SK-N-SH (cell line): ENCODE measurements at regions not wholly inside any gene's neighbourhood (a gene's known extent, or its start where the extent isn't known, plus 50 kb on each side); places are given as distances from the start of the nearest gene placed in this dataset.

Experiments used
- CTCF ChIA-PET: fragments of 300-600, 350-600 bp; formaldehyde crosslinking; extraction: SDS; loops from one replicate; lab custom pipeline; 2021; lab: Yijun Ruan, JAX
- POLR2A ChIA-PET: fragments of 350-600 bp; sonication (Branson Sonifier 250); formaldehyde crosslinking; extraction: SDS; loops from one replicate; lab custom pipeline; 2020; ENCODE audit warnings: antibody characterized with exemption, inconsistent platforms; lab: Yijun Ruan, JAX
- DNase-seq: peaks from one replicate; pipeline ENCODE4 v3.0.0; 2012
- H2AFZ ChIP-seq: fragments of 200-600 bp; sonication (generic); 2 replicates; pipeline ENCODE4 v1.8.1; 2016; ENCODE audit warnings: antibody characterized with exemption, mild to moderate bottlenecking, low read depth
- H3F3A ChIP-seq: fragments of 200-600 bp; sonication (generic); replicated peaks from 2 replicates; pipeline ENCODE3; 2016; ENCODE audit warnings: antibody characterized with exemption, mild to moderate bottlenecking; ENCODE audit not compliant: insufficient read depth
- H3K27ac ChIP-seq, 2 experiments: fragments of 200-500 bp in 1 of 2; fragments of 200-600 bp in 1 of 2; sonication (Bioruptor generic) in 1 of 2; sonication (generic), shearing (Covaris generic) in 1 of 2; 2 replicates each; pipeline versions ENCODE4 v1.5.1 to v1.6.1; 2014 to 2016; ENCODE audit warnings: low read depth in 2 of 2, inconsistent platforms in 1 of 2, low read length in 1 of 2, mild to moderate bottlenecking in 1 of 2, mixed read lengths in 1 of 2
- H3K27me3 ChIP-seq: fragments of 200-600 bp; sonication (generic), shearing (Covaris generic); 2 replicates; pipeline ENCODE4 v1.6.1; 2016; ENCODE audit warnings: mixed run types; ENCODE audit not compliant: insufficient read depth
- H3K36me3 ChIP-seq, 2 experiments: fragments of 200-500 bp in 1 of 2; fragments of 200-600 bp in 1 of 2; sonication (Bioruptor generic) in 1 of 2; sonication (generic) in 1 of 2; replicated peaks in 1 of 2; 2 replicates each; pipeline versions ENCODE3 to v1.5.1; 2014 to 2016; ENCODE audit warnings: low read length in 1 of 2, mild to moderate bottlenecking in 1 of 2; ENCODE audit not compliant: insufficient read depth in 2 of 2, control insufficient read depth in 1 of 2
- H3K4me1 ChIP-seq, 2 experiments: fragments of 200-500 bp in 1 of 2; fragments of 200-600 bp in 1 of 2; sonication (Bioruptor generic) in 1 of 2; sonication (generic), shearing (Covaris generic) in 1 of 2; 2 replicates each; pipeline versions ENCODE4 v1.5.1 to v1.6.1; 2014 to 2016; ENCODE audit warnings: low read depth in 1 of 2, low read length in 1 of 2, mixed run types in 1 of 2; ENCODE audit not compliant: insufficient read depth in 2 of 2, control insufficient read depth in 1 of 2
- H3K4me2 ChIP-seq: fragments of 200-600 bp; sonication (generic), shearing (Covaris generic); 2 replicates; pipeline ENCODE4 v1.6.1; 2017; ENCODE audit warnings: mixed run types
- H3K4me3 ChIP-seq, 2 experiments: fragments of 200-500 bp in 1 of 2; fragments of 200-600 bp in 1 of 2; sonication (Bioruptor generic) in 1 of 2; sonication (generic), shearing (Covaris generic) in 1 of 2; 2 replicates each; pipeline versions ENCODE4 v1.5.1 to v1.8.1; 2014 to 2016; ENCODE audit warnings: low read depth in 2 of 2, inconsistent platforms in 1 of 2, low read length in 1 of 2, mild to moderate bottlenecking in 1 of 2, mixed read lengths in 1 of 2, moderate library complexity in 1 of 2
- H3K79me2 ChIP-seq: fragments of 200-600 bp; sonication (generic); 2 replicates; pipeline ENCODE4 v1.8.1; 2017; ENCODE audit warnings: mild to moderate bottlenecking; ENCODE audit not compliant: insufficient read depth
- H3K9ac ChIP-seq: fragments of 200-600 bp; sonication (generic); 2 replicates; pipeline ENCODE4 v1.6.1; 2017; ENCODE audit warnings: mixed run types
- H3K9me2 ChIP-seq: fragments of 200-600 bp; sonication (generic); 2 replicates; pipeline ENCODE4 v1.6.1; 2017; ENCODE audit warnings: mixed run types
- H3K9me3 ChIP-seq: fragments of 200-600 bp; sonication (generic); 2 replicates; pipeline ENCODE4 v1.6.1; 2017; ENCODE audit warnings: mixed run types, mild to moderate bottlenecking, moderate library complexity
- H4K20me1 ChIP-seq: fragments of 200-600 bp; sonication (generic); 2 replicates; pipeline ENCODE4 v1.6.1; 2017; ENCODE audit warnings: mild to moderate bottlenecking, mixed run types; ENCODE audit not compliant: insufficient read depth
- ELF1 ChIP-seq: IDR thresholded peaks from 2 replicates; pipeline ENCODE4 v1.4.0; 2012
- EP300 ChIP-seq, 2 experiments: IDR thresholded peaks; 2 replicates each; pipeline versions ENCODE4 v1.4.0 to v1.6.1; 2012; ENCODE audit warnings: borderline replicate concordance in 1 of 2, low read depth in 1 of 2, low read length in 1 of 2
- EZH2phosphoT487 ChIP-seq: fragments of 200-600 bp; sonication (generic); IDR thresholded peaks from 2 replicates; pipeline ENCODE4 v1.6.1; 2017; ENCODE audit warnings: low read depth, mixed run types, mild to moderate bottlenecking, antibody characterized with exemption, moderate library complexity, borderline replicate concordance
- FOXJ3 ChIP-seq: sonication (generic); formaldehyde crosslinking; IDR thresholded peaks from 2 replicates; pipeline ENCODE4 v1.5.1; 2020; ENCODE audit warnings: mild to moderate bottlenecking, missing genetic modification reagents
- MEF2A ChIP-seq: IDR thresholded peaks from 2 replicates; pipeline ENCODE4 v1.4.0; 2012; ENCODE audit warnings: low read depth, borderline replicate concordance
- MXI1 ChIP-seq: IDR thresholded peaks from 2 replicates; pipeline ENCODE4 v1.6.1; 2012; ENCODE audit warnings: mild to moderate bottlenecking, low read depth, low read length, improper control_type of control experiment
- NFIC ChIP-seq: IDR thresholded peaks from 2 replicates; pipeline ENCODE4 v1.4.0; 2012; ENCODE audit warnings: borderline replicate concordance
- RAD21 ChIP-seq: IDR thresholded peaks from 2 replicates; pipeline ENCODE4 v1.6.1; 2012; ENCODE audit warnings: mild to moderate bottlenecking, low read length
- SMC3 ChIP-seq: IDR thresholded peaks from 2 replicates; pipeline ENCODE4 v1.6.1; 2012; ENCODE audit warnings: low read depth, low read length, improper control_type of control experiment
- TAF1 ChIP-seq: IDR thresholded peaks from 2 replicates; pipeline ENCODE4 v1.6.1; 2012; ENCODE audit warnings: low read depth, mild to moderate bottlenecking, low read length, moderate library complexity, borderline replicate concordance
- YY1 ChIP-seq: IDR thresholded peaks from 2 replicates; pipeline ENCODE4 v1.4.0; 2012; ENCODE audit warnings: low read depth, mild to moderate bottlenecking
- WGBS: methylation state at CpG from one replicate; pipeline ENCODE4 v1.1.6; 2017; ENCODE audit warnings: low lambda C conversion rate; 5-methylcytosine and 5-hydroxymethylcytosine counted together
- TF ChIP-seq, protein P1 (sequence below): IDR thresholded peaks from 2 replicates; pipeline ENCODE4 v1.4.0; 2012; ENCODE audit warnings: low read depth, borderline replicate concordance
- TF ChIP-seq, protein P2 (sequence below): IDR thresholded peaks from 2 replicates; pipeline ENCODE4; 2012
- TF ChIP-seq, protein P3 (sequence below): fragments of 200-600 bp; sonication (generic); IDR thresholded peaks from 2 replicates; pipeline ENCODE4 v1.6.1; 2017; ENCODE audit warnings: antibody characterized with exemption, mild to moderate bottlenecking, moderate library complexity
- TF ChIP-seq, protein P4 (sequence below): IDR thresholded peaks from 2 replicates; pipeline ENCODE4 v1.6.1; 2012; ENCODE audit warnings: mild to moderate bottlenecking, low read depth, low read length, moderate library complexity

DNA sequence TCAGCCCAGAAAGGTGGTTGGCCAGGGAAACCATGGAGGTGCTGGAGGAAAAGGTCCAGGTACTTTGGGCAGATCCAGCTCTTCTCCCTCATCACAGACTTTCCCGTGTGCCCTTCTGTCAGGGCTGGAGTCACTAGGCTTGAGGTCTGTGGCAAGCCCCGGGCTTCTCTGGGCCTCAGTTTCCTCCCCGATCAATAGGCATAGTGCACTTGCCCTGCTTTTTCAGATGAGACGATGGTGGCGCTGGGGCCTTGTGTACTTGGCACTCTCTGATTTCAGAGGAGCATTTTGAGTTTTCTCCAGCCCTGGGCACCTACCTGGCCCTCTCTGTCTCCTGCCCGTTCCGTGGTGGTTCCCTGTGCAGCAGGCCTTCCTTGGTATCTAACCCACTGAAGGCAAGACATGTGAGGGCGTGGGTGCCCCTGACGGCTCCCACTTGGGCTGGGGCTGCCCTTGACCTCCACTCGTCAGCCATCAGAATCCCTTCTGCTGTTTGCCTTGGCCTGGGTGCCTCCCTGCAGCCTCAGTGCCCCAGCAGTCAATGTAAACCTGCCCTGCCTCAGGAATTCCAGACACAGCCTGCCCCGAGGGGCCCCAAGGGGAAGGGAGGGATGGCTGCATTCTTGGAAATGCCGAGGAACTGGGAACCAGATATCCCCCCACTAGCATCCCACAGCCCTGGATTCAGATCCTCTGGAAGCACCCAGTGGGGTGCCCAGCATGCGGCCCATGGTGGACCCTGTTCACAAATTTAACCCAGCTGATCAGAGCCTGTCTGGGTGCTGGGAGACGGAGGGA is 66.3 kb upstream of the COL5A1 start:
- Histone ChIP-seq H2AFZ (no peak overlapping the region), H4K20me1 (no peaks in the 10 kb centered on the region), H3K4me1 (no peaks in the 10 kb centered on the region), H3K36me3 (no peaks in the 10 kb centered on the region), H3F3A (peaks cover 22% of the 10 kb centered on the region), H3K9me2 (0 out of 2 replicates have a peak, but pooled peaks cover 3% of the 10 kb centered on the region)
- WGBS = 73% methylated on average over 12 of the region's 14 CpGs
- POLR2A ChIA-PET = no interaction called here
- TF ChIP-seq YY1 (no peak), MXI1 (no peak), TAF1 (no peak), EZH2phosphoT487 (no peak), FOXJ3 (no peak), EP300 (IDR thresholded peaks at IDR 0.05; ENCODE audit: borderline replicate concordance in 1 of 2, low read depth in 1 of 2, low read length in 1 of 2) (no peak), NFIC (no peak), RAD21 (no peak), MEF2A (no peak), ELF1 (no peak), SMC3 (no peak)
- TF ChIP-seq, protein P1, sequence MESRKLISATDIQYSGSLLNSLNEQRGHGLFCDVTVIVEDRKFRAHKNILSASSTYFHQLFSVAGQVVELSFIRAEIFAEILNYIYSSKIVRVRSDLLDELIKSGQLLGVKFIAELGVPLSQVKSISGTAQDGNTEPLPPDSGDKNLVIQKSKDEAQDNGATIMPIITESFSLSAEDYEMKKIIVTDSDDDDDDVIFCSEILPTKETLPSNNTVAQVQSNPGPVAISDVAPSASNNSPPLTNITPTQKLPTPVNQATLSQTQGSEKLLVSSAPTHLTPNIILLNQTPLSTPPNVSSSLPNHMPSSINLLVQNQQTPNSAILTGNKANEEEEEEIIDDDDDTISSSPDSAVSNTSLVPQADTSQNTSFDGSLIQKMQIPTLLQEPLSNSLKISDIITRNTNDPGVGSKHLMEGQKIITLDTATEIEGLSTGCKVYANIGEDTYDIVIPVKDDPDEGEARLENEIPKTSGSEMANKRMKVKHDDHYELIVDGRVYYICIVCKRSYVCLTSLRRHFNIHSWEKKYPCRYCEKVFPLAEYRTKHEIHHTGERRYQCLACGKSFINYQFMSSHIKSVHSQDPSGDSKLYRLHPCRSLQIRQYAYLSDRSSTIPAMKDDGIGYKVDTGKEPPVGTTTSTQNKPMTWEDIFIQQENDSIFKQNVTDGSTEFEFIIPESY = no peak
- TF ChIP-seq, protein P2, sequence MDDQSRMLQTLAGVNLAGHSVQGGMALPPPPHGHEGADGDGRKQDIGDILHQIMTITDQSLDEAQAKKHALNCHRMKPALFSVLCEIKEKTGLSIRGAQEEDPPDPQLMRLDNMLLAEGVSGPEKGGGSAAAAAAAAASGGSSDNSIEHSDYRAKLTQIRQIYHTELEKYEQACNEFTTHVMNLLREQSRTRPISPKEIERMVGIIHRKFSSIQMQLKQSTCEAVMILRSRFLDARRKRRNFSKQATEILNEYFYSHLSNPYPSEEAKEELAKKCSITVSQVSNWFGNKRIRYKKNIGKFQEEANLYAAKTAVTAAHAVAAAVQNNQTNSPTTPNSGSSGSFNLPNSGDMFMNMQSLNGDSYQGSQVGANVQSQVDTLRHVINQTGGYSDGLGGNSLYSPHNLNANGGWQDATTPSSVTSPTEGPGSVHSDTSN = no peak
- TF ChIP-seq, protein P3, sequence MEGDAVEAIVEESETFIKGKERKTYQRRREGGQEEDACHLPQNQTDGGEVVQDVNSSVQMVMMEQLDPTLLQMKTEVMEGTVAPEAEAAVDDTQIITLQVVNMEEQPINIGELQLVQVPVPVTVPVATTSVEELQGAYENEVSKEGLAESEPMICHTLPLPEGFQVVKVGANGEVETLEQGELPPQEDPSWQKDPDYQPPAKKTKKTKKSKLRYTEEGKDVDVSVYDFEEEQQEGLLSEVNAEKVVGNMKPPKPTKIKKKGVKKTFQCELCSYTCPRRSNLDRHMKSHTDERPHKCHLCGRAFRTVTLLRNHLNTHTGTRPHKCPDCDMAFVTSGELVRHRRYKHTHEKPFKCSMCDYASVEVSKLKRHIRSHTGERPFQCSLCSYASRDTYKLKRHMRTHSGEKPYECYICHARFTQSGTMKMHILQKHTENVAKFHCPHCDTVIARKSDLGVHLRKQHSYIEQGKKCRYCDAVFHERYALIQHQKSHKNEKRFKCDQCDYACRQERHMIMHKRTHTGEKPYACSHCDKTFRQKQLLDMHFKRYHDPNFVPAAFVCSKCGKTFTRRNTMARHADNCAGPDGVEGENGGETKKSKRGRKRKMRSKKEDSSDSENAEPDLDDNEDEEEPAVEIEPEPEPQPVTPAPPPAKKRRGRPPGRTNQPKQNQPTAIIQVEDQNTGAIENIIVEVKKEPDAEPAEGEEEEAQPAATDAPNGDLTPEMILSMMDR = no peak
- TF ChIP-seq, protein P4, sequence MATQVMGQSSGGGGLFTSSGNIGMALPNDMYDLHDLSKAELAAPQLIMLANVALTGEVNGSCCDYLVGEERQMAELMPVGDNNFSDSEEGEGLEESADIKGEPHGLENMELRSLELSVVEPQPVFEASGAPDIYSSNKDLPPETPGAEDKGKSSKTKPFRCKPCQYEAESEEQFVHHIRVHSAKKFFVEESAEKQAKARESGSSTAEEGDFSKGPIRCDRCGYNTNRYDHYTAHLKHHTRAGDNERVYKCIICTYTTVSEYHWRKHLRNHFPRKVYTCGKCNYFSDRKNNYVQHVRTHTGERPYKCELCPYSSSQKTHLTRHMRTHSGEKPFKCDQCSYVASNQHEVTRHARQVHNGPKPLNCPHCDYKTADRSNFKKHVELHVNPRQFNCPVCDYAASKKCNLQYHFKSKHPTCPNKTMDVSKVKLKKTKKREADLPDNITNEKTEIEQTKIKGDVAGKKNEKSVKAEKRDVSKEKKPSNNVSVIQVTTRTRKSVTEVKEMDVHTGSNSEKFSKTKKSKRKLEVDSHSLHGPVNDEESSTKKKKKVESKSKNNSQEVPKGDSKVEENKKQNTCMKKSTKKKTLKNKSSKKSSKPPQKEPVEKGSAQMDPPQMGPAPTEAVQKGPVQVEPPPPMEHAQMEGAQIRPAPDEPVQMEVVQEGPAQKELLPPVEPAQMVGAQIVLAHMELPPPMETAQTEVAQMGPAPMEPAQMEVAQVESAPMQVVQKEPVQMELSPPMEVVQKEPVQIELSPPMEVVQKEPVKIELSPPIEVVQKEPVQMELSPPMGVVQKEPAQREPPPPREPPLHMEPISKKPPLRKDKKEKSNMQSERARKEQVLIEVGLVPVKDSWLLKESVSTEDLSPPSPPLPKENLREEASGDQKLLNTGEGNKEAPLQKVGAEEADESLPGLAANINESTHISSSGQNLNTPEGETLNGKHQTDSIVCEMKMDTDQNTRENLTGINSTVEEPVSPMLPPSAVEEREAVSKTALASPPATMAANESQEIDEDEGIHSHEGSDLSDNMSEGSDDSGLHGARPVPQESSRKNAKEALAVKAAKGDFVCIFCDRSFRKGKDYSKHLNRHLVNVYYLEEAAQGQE = no peak
- TF ChIP-seq, all 33 proteins: peak for 0
- H3K79me2 ChIP-seq = no peaks in the 10 kb centered on the region
- H3K27me3 ChIP-seq = no peaks in the 10 kb centered on the region
- CTCF ChIA-PET = interaction anchor here (1.0 kb wide), 1 partner anchor 10 kb away, joined by 3 read pairs; no protein-coding TSS in a partner anchor
- DNase-seq = no peak
- H3K4me2 ChIP-seq = no peak overlapping the region
- no peak overlapping the region for H3K4me3 ChIP-seq
- H3K9me3 ChIP-seq = peaks cover 5% of the 10 kb centered on the region; the same call in 1 of the 2 replicates
- H3K27ac ChIP-seq = no peak overlapping the region
- H3K9ac ChIP-seq = no peak overlapping the region
